Natural killer cell (primary cell): ENCODE measurements at regions not wholly inside any gene's neighbourhood (a gene's known extent, or its start where the extent isn't known, plus 50 kb on each side); places are given as distances from the start of the nearest gene placed in this dataset.

Source experiments
- ATAC-seq, 3 donors: fragments of 150-1000 bp in 2 of 3; fragments of 200-7000 bp in 1 of 3; cut with Tn5 transposase; 1 replicate in 1 of 3; 2 replicates in 2 of 3; pipeline ENCODE4 v1.10.0; 2021; ENCODE audit warnings: mild to moderate bottlenecking in 2 of 3, moderate library complexity in 2 of 3
- DNase-seq, 2 donors: peaks; one replicate each; pipeline versions ENCODE4 v3.0.0 to v3.0.0-alpha.2; 2013 to 2021; ENCODE audit warnings: mixed read lengths in 1 of 2
- H3K27ac ChIP-seq: one replicate; pipeline ENCODE4 v1.5.1; 2013; ENCODE audit warnings: mild to moderate bottlenecking, low read length
- H3K27me3 ChIP-seq: one replicate; pipeline ENCODE4 v1.6.1; 2013; ENCODE audit warnings: low read length; ENCODE audit not compliant: control insufficient read depth, insufficient read depth
- H3K36me3 ChIP-seq: one replicate; pipeline ENCODE4 v1.6.1; 2013; ENCODE audit warnings: low read length; ENCODE audit not compliant: control insufficient read depth, insufficient read depth
- H3K4me1 ChIP-seq: one replicate; pipeline ENCODE4 v1.6.1; 2013; ENCODE audit warnings: low read length; ENCODE audit not compliant: control insufficient read depth, insufficient read depth
- H3K4me3 ChIP-seq: one replicate; pipeline ENCODE4 v1.5.1; 2013; ENCODE audit warnings: low read length
- H3K9me3 ChIP-seq: one replicate; pipeline ENCODE4 v1.6.1; 2013; ENCODE audit warnings: low read length; ENCODE audit not compliant: control insufficient read depth, insufficient read depth
- H3K27ac Mint-ChIP-seq, 2 donors: one replicate each; pipeline ENCODE4 v1.8.0; 2022; ENCODE audit warnings: mild to moderate bottlenecking in 2 of 2, mixed read lengths in 2 of 2, moderate library complexity in 1 of 2
- H3K27me3 Mint-ChIP-seq, 2 donors: one replicate each; pipeline ENCODE4 v1.8.0; 2022; ENCODE audit warnings: low read depth in 2 of 2, mixed read lengths in 2 of 2
- H3K36me3 Mint-ChIP-seq: one replicate; pipeline ENCODE4 v1.8.0; 2022; ENCODE audit warnings: mixed read lengths
- H3K4me1 Mint-ChIP-seq, 2 donors: one replicate each; pipeline ENCODE4 v1.8.0; 2022; ENCODE audit warnings: mixed read lengths in 2 of 2
- H3K4me3 Mint-ChIP-seq: one replicate; pipeline ENCODE4 v1.8.0; 2022; ENCODE audit warnings: mild to moderate bottlenecking, moderate library complexity, mixed read lengths
- H3K9me3 Mint-ChIP-seq, 2 donors: one replicate each; pipeline ENCODE4 v1.8.0; 2022; ENCODE audit warnings: mixed read lengths in 2 of 2
- WGBS: methylation state at CpG from one replicate; pipeline ENCODE4 v1.1.7; 2013; ENCODE audit warnings: missing lambda C conversion rate; ENCODE audit not compliant: insufficient coverage; 5-methylcytosine and 5-hydroxymethylcytosine counted together
- intact Hi-C: fragments of 100-400 bp; cut with micrococcal nuclease; formaldehyde crosslinking; loops from one replicate; pipeline ENCODE4 v1.14.2; 2022
- TF ChIP-seq, protein P1 (sequence below): fragments of 200-600 bp; IDR thresholded peaks from one replicate; pipeline ENCODE4 v1.8.0; 2022; ENCODE audit warnings: antibody characterized with exemption

DNA sequence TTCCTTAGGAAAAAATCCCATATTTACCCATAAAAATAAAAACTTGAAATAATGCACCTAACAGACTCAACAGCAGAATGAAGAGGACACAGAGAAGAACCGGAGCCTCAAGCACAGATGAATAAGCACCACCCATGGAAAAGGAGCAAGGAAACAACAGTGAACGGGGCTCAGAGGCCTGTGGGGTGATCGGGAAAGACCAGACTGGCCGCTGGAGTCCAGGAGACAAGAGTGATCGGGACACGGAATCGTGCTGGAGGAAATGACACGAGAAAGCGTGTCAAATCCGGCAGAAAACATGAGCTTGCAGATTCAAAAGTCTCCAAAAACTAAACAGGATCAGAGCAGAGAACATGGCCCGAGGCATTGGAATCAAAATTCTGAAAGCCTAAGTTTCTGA is 448.0 kb upstream of the SALL3 start:
- H3K4me1 Mint-ChIP-seq, result peaks cover 0 to 4% of the 10 kb centered on the region in 2 donors
- Histone ChIP-seq H3K36me3 (no peaks in the 10 kb centered on the region), H3K9me3 (no peaks in the 10 kb centered on the region), H3K4me3 (no peak overlapping the region), H3K27ac (no peak overlapping the region), H3K27me3 (no peaks in the 10 kb centered on the region), H3K4me1 (no peaks in the 10 kb centered on the region)
- ATAC-seq (no peak), DNase-seq (no peak)
- WGBS, result 88% methylated on average over 11 of the region's 11 CpGs
- H3K9me3 Mint-ChIP-seq, result no peaks in the 10 kb centered on the region
- TF ChIP-seq, protein P1, sequence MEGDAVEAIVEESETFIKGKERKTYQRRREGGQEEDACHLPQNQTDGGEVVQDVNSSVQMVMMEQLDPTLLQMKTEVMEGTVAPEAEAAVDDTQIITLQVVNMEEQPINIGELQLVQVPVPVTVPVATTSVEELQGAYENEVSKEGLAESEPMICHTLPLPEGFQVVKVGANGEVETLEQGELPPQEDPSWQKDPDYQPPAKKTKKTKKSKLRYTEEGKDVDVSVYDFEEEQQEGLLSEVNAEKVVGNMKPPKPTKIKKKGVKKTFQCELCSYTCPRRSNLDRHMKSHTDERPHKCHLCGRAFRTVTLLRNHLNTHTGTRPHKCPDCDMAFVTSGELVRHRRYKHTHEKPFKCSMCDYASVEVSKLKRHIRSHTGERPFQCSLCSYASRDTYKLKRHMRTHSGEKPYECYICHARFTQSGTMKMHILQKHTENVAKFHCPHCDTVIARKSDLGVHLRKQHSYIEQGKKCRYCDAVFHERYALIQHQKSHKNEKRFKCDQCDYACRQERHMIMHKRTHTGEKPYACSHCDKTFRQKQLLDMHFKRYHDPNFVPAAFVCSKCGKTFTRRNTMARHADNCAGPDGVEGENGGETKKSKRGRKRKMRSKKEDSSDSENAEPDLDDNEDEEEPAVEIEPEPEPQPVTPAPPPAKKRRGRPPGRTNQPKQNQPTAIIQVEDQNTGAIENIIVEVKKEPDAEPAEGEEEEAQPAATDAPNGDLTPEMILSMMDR, result no peak
- no peak overlapping the region for H3K4me3 Mint-ChIP-seq
- H3K36me3 Mint-ChIP-seq, result no peaks in the 10 kb centered on the region
- intact Hi-C loops, result no loop called here
- no peak overlapping the region for H3K27ac Mint-ChIP-seq
- H3K27me3 Mint-ChIP-seq, result peaks cover 4 to 12% of the 10 kb centered on the region in 2 donors

DNA sequence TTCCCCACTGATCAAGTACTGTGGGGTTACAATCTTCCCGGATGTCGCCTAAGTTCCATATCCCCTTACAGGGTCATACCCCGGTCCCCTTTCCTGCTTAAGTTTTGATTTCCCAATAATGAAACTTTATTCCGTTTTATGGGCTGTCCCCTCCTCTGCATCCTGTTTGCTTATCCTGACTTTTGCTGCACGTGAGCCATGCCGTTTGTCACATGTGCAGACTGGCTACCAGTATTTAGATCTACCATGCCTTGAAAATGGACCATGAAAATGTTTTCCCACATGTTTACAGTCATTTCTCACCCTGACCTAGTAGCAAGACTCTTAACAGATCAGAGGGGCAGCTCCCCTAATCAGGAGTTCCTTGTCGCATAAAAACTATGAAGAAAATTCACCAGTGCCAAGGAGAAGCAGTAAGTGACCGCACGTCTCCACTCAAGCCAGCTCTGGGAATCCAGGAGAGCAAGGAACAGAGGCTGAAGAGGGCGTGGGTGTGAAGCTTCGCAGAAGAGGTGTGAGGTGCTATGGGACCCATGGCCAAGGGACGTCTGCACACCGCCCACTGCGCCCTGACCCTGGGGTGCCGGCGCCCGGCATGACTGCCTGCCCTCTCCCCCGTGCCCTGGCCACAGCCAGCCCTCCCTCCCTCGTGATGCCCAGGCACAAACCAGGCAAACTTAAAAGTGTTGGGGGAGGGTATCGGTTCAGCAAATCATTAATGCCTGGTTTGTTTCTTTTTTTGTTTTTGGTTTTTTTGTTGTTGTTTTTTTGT is 440.8 kb upstream of the SALL3 start:
- H3K27me3 ChIP-seq, result no peaks in the 10 kb centered on the region
- H3K4me1 ChIP-seq, result no peaks in the 10 kb centered on the region
- no peaks in the 10 kb centered on the region for H3K36me3 ChIP-seq
- H3K27ac ChIP-seq, result no peak overlapping the region
- Mint-ChIP-seq H3K27me3 (peaks cover 4 to 22% of the 10 kb centered on the region in 2 donors), H3K36me3 (no peaks in the 10 kb centered on the region), H3K9me3 (no peaks in the 10 kb centered on the region), H3K27ac (no peak overlapping the region), H3K4me3 (no peak overlapping the region), H3K4me1 (peaks cover 4 to 11% of the 10 kb centered on the region in 2 donors)
- no peaks in the 10 kb centered on the region for H3K9me3 ChIP-seq
- 88% methylated on average over 20 of the region's 20 CpGs for WGBS
- ATAC-seq (no peak), DNase-seq (no peak)
- intact Hi-C loops, result no loop called here
- no peak overlapping the region for H3K4me3 ChIP-seq
- TF ChIP-seq, protein P1, result no peak

DNA sequence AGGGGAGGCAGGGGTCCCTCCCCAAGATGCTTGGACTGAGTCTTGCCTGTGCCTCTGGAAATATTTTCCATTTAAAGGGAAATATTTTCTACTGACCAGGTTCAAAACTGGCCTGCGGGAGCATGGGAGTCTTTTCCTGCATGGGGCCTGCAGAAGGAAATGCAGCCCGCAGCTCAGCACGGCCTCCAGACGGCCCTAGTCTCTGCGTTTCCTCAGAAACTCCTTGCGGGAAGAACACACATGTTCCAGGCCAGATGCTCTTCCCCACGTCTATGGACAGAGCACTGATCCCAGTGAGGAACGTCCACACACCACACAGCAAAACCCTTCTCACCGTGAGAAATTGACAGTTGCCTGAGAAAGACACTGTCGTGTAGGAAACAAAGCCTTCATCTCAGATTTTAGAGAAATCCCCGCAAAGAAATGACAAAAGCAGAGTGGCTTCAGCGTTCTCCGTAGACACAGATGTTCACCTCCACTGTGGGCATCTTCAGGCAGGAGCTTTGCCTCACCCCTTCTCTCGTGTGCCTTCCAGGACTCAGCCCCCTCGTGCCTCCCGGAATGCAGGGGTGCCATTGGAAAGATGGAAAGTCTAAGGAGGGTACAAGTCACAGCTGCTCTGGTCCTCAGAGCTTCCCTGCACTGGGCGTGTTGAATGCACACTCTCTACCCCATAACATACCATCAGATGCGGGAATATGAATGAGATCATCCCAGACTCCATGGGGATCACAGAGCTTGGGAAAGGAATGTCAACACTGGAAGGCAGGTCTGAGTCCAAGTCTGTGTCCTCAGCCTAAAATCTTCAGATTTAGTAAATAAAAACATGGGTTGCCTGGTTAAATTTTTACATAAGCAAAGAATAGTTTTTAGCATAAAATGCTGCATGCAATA is 438.7 kb upstream of the SALL3 start:
- Mint-ChIP-seq H3K9me3 (no peaks in the 10 kb centered on the region), H3K4me1 (peaks cover 0 to 11% of the 10 kb centered on the region in 2 donors), H3K27me3 (peaks cover 0 to 14% of the 10 kb centered on the region in 2 donors), H3K4me3 (no peak overlapping the region), H3K36me3 (no peaks in the 10 kb centered on the region), H3K27ac (no peak overlapping the region)
- H3K9me3 ChIP-seq, result no peaks in the 10 kb centered on the region
- no peak overlapping the region for H3K4me3 ChIP-seq
- TF ChIP-seq, protein P1, result no peak
- DNase-seq (no peak), ATAC-seq (no peak)
- no peaks in the 10 kb centered on the region for H3K36me3 ChIP-seq
- 90% methylated on average over 17 of the region's 18 CpGs for WGBS
- no peaks in the 10 kb centered on the region for H3K27me3 ChIP-seq
- H3K27ac ChIP-seq, result no peak overlapping the region
- no peaks in the 10 kb centered on the region for H3K4me1 ChIP-seq
- intact Hi-C loops, result no loop called here
